ENCODE measurements at regions not wholly inside any gene's neighbourhood (a gene's known extent, or its start where the extent isn't known, plus 50 kb on each side); places are given as distances from the start of the nearest gene placed in this dataset.

- Histone ChIP-seq H3K4me2 (ENCODE audit: low read length) (no peak overlapping the region), H2AFZ (ENCODE audit: low read depth, low read length) (no peak overlapping the region), H3K27ac (ENCODE audit: low read length) (no peak overlapping the region), H3K79me2 (replicated peaks; ENCODE audit: insufficient read depth, low read length) (no peaks in the 10 kb centered on the region), H3K9me3 (ENCODE audit: low read length) (no peaks in the 10 kb centered on the region), H4K20me1 (ENCODE audit: insufficient read depth) (no peaks in the 10 kb centered on the region), H3F3A (ENCODE audit: insufficient read depth, low read length, poor library complexity, severe bottlenecking) (no peaks in the 10 kb centered on the region), H3K4me3 (ENCODE audit: low read length) (no peak overlapping the region), H3K27me3 (ENCODE audit: insufficient read depth, low read depth, low read length) (no peaks in the 10 kb centered on the region), H3K9me2 (ENCODE audit: insufficient read depth, low read length) (no peaks in the 10 kb centered on the region), H3K9ac (ENCODE audit: low read length) (no peak overlapping the region), H3K36me3 (ENCODE audit: insufficient read depth, low read length) (no peaks in the 10 kb centered on the region)
- TF ChIP-seq SMC3 (conservative IDR thresholded peaks at IDR 0.05; ENCODE audit: poor library complexity) = no peak
- no peak for TF ChIP-seq EP300 (conservative IDR thresholded peaks at IDR 0.05; ENCODE audit: poor library complexity, severe bottlenecking)
- TF ChIP-seq REST (IDR thresholded peaks at IDR 0.05; ENCODE audit: borderline replicate concordance) = no peak
- no peak for TF ChIP-seq EZH2 (IDR thresholded peaks at IDR 0.05; ENCODE audit: borderline replicate concordance, insufficient read depth, low read length, poor library complexity, severe bottlenecking)
- TF ChIP-seq MXI1 (conservative IDR thresholded peaks at IDR 0.05; ENCODE audit: poor library complexity, severe bottlenecking) = no peak
- TF ChIP-seq TAF1 (IDR thresholded peaks at IDR 0.05; ENCODE audit: low read depth) = no peak
- TF ChIP-seq POLR2AphosphoS5 (IDR thresholded peaks at IDR 0.05) = no peak
- no peak for TF ChIP-seq CTCF (IDR thresholded peaks at IDR 0.05; ENCODE audit: poor library complexity, severe bottlenecking)
Observed at GRCh38 chr5:166369807-166370206, 1921.6 kb upstream of the WWC1 start.

GRCh38 chr5:166370928-166371690, 1920.3 kb upstream of the WWC1 start:
- no peak overlapping the region for H2AFZ ChIP-seq (ENCODE audit: low read depth, low read length)
- no peak overlapping the region for H3K4me2 ChIP-seq (ENCODE audit: low read length)
- TF ChIP-seq CTCF (IDR thresholded peaks at IDR 0.05; ENCODE audit: poor library complexity, severe bottlenecking) = no peak
- TF ChIP-seq EP300 (conservative IDR thresholded peaks at IDR 0.05; ENCODE audit: poor library complexity, severe bottlenecking) = no peak
- no peak for TF ChIP-seq SMC3 (conservative IDR thresholded peaks at IDR 0.05; ENCODE audit: poor library complexity)
- H3F3A ChIP-seq (ENCODE audit: insufficient read depth, low read length, poor library complexity, severe bottlenecking) = no peaks in the 10 kb centered on the region
- H3K9ac ChIP-seq (ENCODE audit: low read length) = no peak overlapping the region
- no peaks in the 10 kb centered on the region for H3K36me3 ChIP-seq (ENCODE audit: insufficient read depth, low read length)
- H3K9me3 ChIP-seq (ENCODE audit: low read length) = no peaks in the 10 kb centered on the region
- H3K27ac ChIP-seq (ENCODE audit: low read length) = no peak overlapping the region
- H3K27me3 ChIP-seq (ENCODE audit: insufficient read depth, low read depth, low read length) = no peaks in the 10 kb centered on the region
- H4K20me1 ChIP-seq (ENCODE audit: insufficient read depth) = no peaks in the 10 kb centered on the region
- H3K79me2 ChIP-seq (replicated peaks; ENCODE audit: insufficient read depth, low read length) = no peaks in the 10 kb centered on the region
- no peak overlapping the region for H3K4me3 ChIP-seq (ENCODE audit: low read length)
- H3K9me2 ChIP-seq (ENCODE audit: insufficient read depth, low read length) = no peaks in the 10 kb centered on the region
